NCI-H1092 treated with DMSO at 0.1 percent for 48 hours (cell line): ENCODE measurements at regions not wholly inside any gene's neighbourhood (a gene's known extent, or its start where the extent isn't known, plus 50 kb on each side); places are given as distances from the start of the nearest gene placed in this dataset.
"Not testable (repeated sequence)": the region's sequence is repeated elsewhere in the genome, so short reads cannot be mapped to it uniquely, and the experiment has no call there.

Experiments used
- DNase-seq: peaks from one replicate; lab custom pipeline; 2025; lab: John Stamatoyannopoulos, UW

- DNase-seq: no peak
These were observed 109.9 kb downstream of the UTRN start for GRCh38 chr6:144395014-144395413.

DNA sequence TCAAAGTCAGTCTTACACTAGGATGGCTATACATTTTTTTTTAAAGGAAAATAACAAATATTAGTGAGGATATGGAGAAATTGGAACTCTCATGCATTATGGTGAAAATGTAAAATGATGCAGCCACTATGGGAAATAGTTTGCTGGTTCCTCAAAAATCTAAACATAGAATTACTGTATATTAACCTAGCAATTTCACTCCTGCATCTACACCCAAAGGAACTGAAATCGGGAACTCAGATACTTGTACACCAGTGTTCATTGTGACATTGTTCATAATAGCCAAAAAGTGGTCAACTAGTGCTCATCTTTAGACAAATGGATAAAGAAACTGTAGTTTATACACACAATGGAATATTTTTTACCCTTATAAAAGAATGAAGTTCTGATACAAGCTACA is 110.7 kb downstream of the UTRN start:
- DNase-seq: no peak

DNA sequence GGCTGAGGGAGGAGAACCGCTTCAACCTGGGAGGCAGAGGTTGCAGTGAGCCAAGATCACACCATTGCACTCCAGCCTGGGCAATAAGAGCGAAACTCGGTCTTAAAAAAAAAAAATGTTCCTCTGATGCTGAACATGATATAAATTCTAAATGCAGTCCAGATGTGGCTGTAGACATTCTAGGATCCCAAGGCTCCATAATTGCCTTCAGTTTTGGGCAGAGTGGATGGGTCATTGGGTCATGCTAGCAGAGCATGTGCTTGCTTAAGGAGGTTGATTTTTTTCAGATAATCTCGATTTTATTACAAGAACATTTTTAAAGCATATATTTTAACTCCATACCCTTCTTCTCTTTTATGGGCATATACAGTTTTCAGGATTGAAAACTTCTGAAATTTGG is 112.0 kb downstream of the UTRN start:
- DNase-seq: no peak

- no peak for DNase-seq
These were observed 115.2 kb downstream of the UTRN start for GRCh38 chr6:144400321-144400720.

DNA sequence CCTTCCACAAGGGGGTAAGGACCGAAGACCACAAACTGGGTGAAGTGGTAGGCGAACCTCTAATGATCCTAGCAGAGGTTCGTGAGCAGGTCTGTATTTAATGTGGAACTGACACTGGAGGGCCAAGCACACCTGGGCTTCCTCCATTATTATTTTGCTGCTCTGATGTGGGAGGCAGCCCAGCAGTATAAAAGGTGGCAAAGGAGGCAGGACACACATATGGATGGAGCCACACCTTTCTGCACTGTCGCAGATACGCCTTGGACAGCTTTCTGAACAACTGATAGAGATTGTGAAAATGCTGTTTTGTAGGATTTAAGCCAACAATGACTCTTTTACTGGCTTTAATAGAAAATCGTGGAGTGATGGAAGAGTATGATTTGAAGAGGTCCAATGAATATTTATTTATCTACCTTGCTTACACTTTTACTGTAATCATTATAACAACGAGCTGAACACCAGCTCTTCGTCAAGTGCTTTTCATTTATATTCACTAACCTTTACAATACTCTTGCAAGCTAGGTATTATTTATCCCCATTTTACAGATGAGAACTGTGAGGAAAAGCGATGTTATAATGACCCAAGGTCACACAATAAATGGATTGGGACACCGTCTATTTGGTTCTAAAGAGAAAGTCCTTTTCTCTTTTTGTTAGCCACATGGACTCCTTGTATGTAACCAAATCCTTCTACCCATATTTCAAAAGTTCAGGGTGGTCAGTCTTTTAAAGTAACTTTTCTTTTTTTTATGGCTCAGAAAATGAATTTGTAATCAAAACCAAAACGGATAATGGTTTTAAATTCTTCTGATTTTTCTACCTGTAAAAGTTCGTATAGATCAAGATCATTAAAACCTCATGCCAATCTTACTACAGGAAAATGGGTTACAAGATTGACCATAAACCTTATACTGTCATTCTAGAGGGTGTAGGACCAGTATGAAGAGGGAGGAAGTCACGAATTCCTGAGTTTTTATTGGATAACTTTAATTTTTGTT is 116.9 kb downstream of the UTRN start:
- DNase-seq: no peak

DNA sequence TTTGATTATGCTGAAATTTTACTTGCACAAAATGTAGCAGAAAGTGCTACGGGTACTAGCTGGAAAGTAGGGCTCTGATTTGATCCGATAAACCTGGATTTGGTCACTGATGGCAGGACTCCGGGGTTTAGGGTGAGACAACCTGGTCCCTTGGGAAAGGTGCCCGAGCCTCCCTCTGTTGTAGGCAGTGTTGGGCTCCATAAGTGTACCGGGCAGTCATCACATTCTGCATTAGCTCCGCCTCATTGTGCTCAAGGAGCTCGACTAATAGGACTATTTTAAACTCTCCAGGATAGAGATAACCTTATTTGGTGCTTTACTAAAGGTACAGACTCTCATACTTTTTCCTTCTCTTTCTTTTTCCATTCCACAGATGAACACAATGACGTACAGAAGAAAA is 117.6 kb downstream of the UTRN start:
- DNase-seq: no peak

GRCh38 chr6:144405163-144405562 is 120.0 kb downstream of the UTRN start:
- DNase-seq: no peak

DNA sequence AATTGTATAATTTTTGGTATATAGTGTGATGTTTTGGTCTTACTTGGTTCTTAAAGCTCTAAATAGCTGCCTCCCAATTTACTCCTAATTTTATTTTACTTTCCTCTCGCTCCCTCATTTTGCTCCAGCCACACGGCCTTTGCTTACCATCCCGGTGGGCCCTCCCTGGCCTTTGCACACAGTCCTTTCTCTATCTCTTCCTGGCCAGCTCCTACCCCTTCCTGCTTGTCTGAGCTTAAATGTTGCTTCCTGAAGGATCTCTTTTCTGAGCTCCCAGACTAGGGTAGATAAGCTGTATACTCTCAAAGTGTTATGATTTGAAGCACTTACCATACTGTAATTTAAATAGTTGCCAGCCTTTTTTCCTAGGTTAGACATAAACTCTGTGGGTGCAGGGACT is 121.7 kb downstream of the UTRN start:
- no peak for DNase-seq

DNA sequence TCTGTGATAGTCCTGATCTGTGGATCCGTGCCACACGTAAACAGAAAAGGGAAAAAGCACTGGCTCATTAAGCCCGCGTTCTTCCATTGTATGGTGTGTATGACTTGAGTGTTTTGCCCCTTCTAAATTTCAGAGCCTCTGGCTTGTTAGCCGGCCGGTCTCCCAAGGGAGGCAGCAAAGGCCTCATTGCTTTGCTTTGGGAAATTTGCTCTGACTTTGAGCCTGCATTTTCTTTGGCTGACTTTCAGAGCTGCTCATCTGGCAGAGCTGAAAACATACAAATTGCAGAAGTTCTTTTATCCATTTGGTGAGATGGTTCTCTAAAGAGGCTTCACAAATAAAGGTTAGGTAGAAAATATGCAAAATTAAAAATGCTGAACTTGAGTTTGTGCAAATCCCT is 123.0 kb downstream of the UTRN start:
- DNase-seq: no peak

GRCh38 chr6:144410059-144410458 is 124.9 kb downstream of the UTRN start:
- DNase-seq: no peak

DNA sequence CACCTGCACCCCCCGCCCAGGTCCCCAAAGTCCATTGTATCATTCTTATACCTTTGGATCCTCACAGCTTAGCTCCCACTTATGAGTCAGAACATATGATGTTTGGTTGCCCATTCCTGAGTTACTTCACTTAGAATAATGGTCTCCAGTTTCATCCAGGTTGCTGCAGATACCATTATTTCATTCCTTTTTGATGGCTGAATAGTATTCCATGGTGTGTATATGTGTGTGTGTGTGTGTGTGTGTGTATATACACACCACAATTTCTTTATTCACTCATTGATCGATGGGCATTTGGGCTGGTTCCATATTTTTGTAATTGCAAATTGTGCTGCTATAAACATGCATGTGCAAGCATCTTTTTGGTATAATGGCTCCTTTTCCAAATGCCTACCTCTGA is 125.4 kb downstream of the UTRN start:
- DNase-seq: not testable (repeated sequence)

GRCh38 chr6:144411531-144412165 is 126.5 kb downstream of the UTRN start:
- DNase-seq: no peak

DNA sequence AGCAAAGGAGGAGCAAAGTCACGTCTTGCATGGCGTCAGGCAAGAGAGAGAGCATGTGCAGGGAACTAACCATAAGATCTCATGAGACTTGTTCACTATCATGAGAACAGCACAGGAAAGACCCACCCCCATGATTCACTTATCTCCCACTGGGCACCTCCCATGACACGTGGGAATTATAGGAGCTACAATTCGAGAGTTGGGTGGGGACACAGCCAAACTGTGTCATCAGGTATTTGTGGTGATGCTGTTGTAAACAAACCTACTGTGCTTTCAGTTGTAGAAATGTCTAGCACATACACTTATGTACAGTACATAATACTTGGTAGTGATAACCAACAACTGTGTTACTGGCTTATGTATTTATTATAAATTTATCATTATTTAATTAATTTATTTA is 128.3 kb downstream of the UTRN start:
- no peak for DNase-seq

DNA sequence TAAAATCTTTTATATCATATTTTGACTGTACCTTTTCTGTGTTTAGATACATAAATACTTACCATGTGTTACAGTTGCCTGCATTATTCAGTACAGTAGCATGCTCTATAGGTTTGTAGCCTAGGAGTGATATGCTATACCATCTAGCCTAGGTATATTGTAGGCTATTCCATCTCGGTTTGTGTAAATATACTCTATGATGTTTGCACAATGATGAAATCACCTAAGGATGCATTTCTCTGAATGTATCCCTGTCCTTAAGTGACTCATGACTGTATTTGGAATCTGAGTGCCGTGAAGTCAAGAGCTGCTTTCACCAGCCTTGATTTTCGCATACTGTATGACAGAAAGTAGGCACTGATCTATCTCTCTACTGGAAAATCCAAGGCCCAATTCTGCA is 129.9 kb downstream of the UTRN start:
- DNase-seq: no peak

DNA sequence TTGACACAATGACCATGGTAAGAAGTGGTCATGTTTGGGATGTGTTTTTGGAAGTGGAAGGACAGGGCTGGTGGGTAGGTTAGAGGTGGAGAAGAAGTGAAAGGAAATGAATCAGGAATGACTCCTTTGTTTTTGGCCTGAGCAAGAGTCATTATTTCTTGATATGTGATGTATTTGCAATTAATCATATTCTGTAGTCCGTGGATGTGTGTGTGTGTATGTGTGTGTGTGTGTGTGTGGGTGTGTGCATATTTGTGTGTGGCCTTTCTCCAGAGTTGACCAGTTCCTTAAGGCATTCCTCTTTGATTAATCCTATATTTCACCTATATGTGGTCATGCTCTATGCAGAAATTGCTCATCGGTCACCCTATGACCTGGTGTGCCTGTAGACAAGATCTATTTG is 130.7 kb downstream of the UTRN start:
- no peak for DNase-seq

DNA sequence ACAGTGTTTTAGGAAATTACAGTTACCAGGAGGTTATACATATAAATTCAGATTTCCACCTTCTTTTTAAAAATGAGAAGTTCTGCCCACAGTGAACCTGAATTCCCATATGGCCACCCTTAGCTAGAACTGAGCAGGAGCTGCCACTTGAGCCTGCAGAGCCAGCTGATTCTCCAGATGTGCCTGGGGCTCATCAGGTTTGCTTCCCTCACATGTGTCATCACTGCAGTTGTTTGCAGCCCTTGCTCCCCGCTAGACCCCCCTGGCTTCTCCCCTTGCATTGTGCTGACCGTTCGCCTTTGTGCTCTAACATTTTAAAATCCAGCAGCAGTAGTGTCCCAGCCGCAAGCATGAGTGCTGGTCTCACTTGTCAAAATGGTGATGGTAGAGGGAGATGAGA is 131.1 kb downstream of the UTRN start:
- DNase-seq: no peak

GRCh38 chr6:144416773-144417172 is 131.6 kb downstream of the UTRN start:
- no peak for DNase-seq

DNA sequence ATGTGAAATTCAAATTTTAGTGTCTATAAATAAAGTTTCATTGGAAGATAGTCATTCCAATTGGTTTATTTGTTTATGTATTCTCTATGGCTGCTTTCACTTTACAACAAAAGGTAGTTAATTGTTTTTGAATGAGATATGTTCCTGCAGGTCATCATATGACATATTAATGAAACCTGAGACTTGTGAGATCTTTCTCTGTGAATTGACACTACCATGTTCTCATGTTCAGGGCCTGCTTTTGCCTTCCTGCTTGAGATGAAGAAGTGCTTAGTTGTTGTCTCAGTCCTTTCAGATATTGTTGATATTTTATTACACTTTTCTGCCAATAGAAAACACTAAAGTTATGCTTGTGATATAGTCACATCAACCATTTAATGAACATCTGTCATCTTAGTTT is 132.5 kb downstream of the UTRN start:
- DNase-seq: no peak

DNA sequence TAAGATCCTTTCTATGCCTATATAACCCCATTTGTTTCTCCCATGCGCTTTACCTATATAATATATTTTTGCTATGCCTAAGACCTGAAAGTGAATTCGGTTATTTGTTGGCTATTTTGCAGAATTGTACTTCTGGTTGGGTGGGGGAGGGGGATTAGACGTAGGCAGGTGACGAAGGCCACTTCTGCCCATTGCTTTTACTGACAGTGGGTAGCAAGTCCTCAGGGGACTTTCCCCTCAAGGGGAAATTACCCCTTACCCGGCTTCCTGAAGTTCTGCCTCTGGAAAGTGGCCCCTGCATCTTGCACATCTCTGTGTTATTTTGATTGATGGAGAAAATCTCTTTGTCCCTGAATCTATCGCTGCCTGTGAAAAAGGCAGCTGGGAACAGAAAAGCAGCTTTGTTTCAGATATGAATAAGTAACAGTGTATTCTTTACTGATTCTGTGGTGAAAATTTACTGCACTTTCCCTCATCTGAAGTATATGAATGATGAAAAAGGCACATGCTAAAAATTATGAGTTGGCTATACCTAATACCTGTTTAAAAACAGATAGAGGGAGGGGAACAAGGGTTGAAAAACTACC is 133.9 kb downstream of the UTRN start:
- DNase-seq: no peak

DNA sequence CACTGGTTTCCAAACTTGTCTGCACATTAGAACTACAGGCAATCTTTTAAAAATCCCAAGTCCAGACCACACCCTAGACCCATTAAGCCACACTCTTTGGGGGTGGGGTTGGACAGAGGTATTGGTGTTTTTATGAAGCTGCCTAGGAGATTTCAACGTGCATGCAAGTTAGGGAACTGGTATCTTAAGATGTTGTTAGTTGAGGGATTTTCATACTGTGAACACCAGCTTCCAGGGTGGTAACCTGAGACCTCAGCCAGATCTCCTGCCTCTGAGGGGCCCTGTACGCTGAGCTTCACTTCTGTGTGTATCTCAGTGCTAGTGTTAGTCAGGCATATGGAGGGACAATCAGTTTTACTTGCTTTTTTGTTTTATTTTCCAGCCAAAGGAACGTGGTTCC is 138.0 kb downstream of the UTRN start:
- DNase-seq: no peak

DNA sequence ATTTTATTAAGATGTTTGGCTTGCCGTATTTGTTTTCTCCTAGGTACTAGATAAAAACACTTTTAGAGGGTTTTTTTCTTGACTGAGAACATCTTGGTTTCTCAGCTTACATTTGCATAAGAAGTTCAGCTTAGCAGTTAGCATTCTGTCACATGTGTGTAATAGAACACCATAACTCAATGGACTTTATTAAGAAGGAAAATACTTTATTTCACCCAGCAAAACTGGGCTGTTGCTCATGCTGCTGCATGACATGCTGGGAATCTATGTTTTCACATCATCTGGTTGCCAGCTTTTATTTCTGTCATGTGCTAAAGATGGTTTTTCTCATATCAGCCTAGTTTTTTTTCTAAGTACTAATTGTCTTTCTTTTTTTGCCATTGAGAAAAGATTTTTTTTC is 144.6 kb downstream of the UTRN start:
- DNase-seq: no peak

DNA sequence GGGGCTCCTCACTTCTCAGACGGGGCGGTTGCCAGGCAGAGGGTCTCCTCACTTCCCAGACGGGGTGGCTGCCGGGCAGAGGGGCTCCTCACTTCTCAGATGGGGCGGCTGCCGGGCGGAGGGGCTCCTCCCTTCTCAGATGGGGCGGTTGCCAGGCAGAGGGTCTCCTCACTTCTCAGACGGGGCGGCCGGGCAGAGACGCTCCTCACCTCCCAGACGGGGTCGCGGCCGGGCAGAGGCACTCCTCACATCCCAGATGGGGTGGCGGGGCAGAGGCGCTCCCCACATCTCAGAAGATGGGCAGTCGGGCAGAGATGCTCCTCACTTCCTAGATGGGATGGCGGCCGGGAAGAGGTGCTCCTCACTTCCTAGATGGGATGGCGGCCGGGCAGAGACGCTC is 148.3 kb downstream of the UTRN start:
- not testable (repeated sequence) for DNase-seq
